ACHN (cell line): ENCODE measurements at regions not wholly inside any gene's neighbourhood (a gene's known extent, or its start where the extent isn't known, plus 50 kb on each side); places are given as distances from the start of the nearest gene placed in this dataset.

Experiments
- DNase-seq: peaks from one replicate; pipeline ENCODE4 v3.0.0-alpha.2; 2015
- in situ Hi-C: cut with HindIII; loops from 2 replicates; pipeline ENCODE4 v1.10.0; 2017; ENCODE audit warnings: low sequenced_read_pairs, low pct_ligation_motif_present, low pct_unique_long_range_greater_than_20kb

DNA sequence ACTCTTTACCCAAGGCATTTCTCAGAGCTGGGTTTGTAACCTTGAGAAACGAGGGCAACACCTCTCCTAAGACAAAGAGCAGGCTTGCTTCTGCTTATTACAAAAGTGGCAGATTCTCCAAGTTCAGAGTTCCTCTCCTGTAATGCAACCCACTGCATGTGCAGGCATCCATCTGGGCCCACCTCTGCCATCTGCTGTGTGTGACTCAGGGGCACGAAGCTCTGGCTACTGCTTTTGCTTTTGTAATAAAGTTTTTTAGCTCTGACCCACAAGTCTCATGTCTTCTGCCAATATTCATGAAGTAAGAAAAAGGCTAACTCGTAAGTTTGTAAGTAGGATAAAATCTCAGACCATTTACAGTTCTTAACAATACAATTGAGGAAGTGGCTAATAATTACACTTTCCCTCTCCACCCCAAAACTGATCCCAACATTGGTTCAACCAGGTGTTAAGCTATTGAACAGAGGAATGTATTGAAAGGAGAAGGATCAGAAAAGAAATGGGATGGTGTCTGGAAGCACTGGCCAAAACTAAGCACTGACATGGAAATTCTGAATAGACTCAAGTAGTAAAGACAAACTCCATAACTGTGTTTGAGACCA lies 51.7 kb upstream of the SMLR1 start:
- in situ Hi-C loops = no loop called here
- no peak for DNase-seq

DNA sequence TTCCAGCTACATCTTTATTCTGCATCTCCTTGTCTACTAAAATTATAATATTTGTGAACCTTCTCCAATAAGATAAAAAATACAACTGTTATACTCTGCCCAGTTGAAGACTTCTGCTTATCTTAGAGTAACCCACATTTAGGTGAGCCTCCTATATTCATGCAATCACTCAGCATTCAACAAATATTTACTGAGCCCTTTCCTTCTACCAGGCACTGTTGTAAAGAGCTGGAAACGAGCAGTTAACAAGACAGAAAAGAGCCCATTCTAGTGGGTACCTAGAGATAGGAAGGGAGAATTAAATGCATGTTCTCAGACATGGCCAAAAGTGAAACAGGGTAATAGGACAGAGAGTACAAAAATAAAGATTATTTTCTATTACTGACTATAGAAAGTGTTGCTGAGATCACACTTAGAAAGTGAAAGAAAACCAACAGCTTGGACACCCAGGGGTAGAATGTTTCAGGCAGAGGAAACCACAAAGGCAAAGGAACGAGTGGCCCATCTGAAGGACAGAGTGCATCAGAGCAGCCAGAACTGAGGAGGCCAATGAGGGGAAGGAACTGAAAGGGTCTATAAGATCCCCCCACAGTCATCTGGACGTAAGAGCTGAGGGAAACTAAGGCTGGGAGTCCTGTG lies 50.8 kb upstream of the SMLR1 start:
- DNase-seq = no peak

More for the DNA sequence above, 50.8 kb upstream of the SMLR1 start:
- in situ Hi-C loops = no loop called here
